Mammary epithelial cell (primary cell): ENCODE measurements at regions not wholly inside any gene's neighbourhood (a gene's known extent, or its start where the extent isn't known, plus 50 kb on each side); places are given as distances from the start of the nearest gene placed in this dataset.

Experiments used
- EZH2 ChIP-seq: IDR thresholded peaks from 2 replicates; pipeline ENCODE4 v1.6.1; 2012; ENCODE audit warnings: low read length, inconsistent platforms, borderline replicate concordance
- TF ChIP-seq, protein P1 (sequence below), 2 donors: IDR thresholded peaks in 1 of 2; conservative IDR thresholded peaks in 1 of 2; 2 replicates each; pipeline ENCODE4 v1.5.1; 2011 to 2012; ENCODE audit warnings: inconsistent platforms in 2 of 2, low read length in 2 of 2, mild to moderate bottlenecking in 2 of 2, control low read depth in 1 of 2, low read depth in 1 of 2; ENCODE audit not compliant: insufficient read depth in 1 of 2; ENCODE audit errors: extremely low read depth in 1 of 2

DNA sequence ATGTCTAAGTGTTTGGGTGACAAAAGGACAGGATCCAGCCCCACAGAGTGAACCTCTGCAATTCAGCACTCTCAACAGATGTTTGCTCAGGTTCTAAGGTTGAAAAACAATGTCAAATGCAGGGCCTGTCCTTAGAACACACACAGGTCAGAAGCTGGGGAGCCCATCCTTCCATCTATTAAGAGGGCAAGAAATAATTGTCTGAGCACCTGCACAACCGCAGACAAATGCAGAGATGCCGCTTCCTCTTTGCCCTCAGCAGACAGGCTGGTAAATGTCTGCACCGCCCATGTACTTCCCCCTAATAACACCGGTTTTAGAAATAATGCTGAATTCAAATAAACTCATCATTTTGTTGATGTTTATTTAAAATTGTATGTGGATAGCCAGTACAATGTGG lies 414.5 kb upstream of the ADAMTS16 start:
- TF ChIP-seq, protein P1, sequence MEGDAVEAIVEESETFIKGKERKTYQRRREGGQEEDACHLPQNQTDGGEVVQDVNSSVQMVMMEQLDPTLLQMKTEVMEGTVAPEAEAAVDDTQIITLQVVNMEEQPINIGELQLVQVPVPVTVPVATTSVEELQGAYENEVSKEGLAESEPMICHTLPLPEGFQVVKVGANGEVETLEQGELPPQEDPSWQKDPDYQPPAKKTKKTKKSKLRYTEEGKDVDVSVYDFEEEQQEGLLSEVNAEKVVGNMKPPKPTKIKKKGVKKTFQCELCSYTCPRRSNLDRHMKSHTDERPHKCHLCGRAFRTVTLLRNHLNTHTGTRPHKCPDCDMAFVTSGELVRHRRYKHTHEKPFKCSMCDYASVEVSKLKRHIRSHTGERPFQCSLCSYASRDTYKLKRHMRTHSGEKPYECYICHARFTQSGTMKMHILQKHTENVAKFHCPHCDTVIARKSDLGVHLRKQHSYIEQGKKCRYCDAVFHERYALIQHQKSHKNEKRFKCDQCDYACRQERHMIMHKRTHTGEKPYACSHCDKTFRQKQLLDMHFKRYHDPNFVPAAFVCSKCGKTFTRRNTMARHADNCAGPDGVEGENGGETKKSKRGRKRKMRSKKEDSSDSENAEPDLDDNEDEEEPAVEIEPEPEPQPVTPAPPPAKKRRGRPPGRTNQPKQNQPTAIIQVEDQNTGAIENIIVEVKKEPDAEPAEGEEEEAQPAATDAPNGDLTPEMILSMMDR (conservative IDR thresholded peaks at IDR 0.05 in 1 of 2, IDR thresholded peaks at IDR 0.05 in 1 of 2; ENCODE audit: extremely low read depth in 1 of 2, insufficient read depth in 1 of 2, low read depth in 1 of 2, low read length in 2 of 2): no peak
- TF ChIP-seq EZH2: no peak
